T-helper 1 cell treated with Interleukin-12 subunit alpha and Interleukin-12 subunit beta and Interleukin-4 antibody, amounts not matched to agents 30 μg/mL and 1 μg/mL, for 36 hours (primary cell): ENCODE measurements at regions not wholly inside any gene's neighbourhood (a gene's known extent, or its start where the extent isn't known, plus 50 kb on each side); places are given as distances from the start of the nearest gene placed in this dataset.
"Not testable (repeated sequence)": the region's sequence is repeated elsewhere in the genome, so short reads cannot be mapped to it uniquely, and the experiment has no call there.

ENCODE experiments used
- H3K27ac Mint-ChIP-seq: one replicate; pipeline ENCODE4 v1.8.0; 2021; ENCODE audit warnings: mild to moderate bottlenecking, mixed read lengths
- H3K27me3 Mint-ChIP-seq: one replicate; pipeline ENCODE4 v1.8.0; 2021; ENCODE audit warnings: low read depth, mixed read lengths
- H3K36me3 Mint-ChIP-seq: one replicate; pipeline ENCODE4 v1.8.0; 2021; ENCODE audit warnings: low read depth, mixed read lengths
- H3K4me1 Mint-ChIP-seq: one replicate; pipeline ENCODE4 v1.8.0; 2021; ENCODE audit warnings: low read depth, mixed read lengths
- H3K4me3 Mint-ChIP-seq: one replicate; pipeline ENCODE4 v1.8.0; 2021; ENCODE audit warnings: mild to moderate bottlenecking, moderate library complexity, mixed read lengths
- H3K9me3 Mint-ChIP-seq: one replicate; pipeline ENCODE4 v1.8.0; 2021; ENCODE audit warnings: mixed read lengths

DNA sequence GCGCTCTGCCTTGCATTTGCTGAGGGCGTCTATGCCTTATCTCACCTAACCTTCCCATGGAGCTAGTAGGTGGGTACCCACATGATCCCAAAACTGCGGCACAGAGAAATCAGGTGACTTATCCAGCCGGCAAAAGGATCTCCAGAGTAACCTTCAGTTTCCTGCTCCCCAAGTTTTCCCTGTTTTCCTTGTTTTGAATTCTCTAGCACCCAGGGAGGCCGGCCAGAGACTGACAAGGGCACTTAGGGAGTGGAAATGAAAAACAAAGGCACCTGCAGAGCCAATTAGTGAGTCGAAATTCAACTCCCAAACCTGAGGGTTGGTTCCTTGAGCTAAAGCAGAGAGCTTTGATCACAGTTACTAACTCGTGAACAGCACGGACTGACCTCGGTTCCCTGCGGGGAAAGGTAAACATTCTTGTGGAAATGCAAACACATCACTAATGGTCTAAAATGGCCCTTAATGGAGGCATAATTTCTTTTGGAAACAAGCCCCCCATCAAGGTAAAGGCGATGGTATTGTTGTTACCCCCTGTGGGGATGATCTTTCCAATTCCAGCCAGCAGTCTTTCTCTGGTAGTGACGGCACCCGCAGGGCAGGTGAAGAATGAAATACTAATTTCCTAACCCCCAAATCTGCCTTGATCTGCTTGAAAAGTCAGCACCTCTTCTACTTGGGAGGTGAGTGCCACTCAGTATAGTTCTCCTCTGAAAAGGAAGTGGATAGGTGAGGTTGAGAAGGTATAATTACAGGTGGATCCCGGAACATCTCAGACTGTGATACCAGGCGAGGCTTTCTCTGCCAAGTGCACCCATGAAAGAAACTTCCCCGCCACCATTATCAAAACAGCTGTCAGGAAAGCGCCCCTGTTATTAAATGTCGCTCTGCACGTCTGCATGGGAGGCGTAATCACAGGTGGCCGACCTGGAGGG is 365.6 kb upstream of the AUTS2 start:
- no peak overlapping the region for H3K27ac Mint-ChIP-seq
- H3K9me3 Mint-ChIP-seq = peaks cover 19% of the 10 kb centered on the region
- no peak overlapping the region for H3K4me3 Mint-ChIP-seq
- H3K27me3 Mint-ChIP-seq = no peaks in the 10 kb centered on the region
- no peaks in the 10 kb centered on the region for H3K4me1 Mint-ChIP-seq
- no peaks in the 10 kb centered on the region for H3K36me3 Mint-ChIP-seq

DNA sequence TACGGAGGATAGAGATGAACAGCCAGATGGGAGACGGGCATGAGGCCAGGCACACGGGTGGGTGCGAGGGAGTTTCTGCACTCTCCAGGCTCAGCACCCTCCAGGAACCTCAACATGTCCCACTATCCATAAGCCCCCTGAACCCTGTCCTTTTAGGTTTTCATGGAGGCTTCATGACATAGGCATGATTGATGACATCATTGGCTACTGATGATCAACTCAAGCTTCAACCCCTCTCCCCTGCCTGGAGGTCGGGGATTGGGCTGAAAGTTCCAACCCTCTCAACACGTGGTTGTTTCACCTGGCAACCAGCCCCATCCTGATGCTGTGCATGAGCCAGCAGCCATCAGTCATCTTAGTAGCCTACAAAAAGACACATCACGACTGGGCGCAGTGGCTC is 360.7 kb upstream of the AUTS2 start:
- H3K9me3 Mint-ChIP-seq = peaks cover 18% of the 10 kb centered on the region
- no peaks in the 10 kb centered on the region for H3K27me3 Mint-ChIP-seq
- no peaks in the 10 kb centered on the region for H3K36me3 Mint-ChIP-seq
- H3K27ac Mint-ChIP-seq = no peak overlapping the region
- no peaks in the 10 kb centered on the region for H3K4me1 Mint-ChIP-seq
- no peak overlapping the region for H3K4me3 Mint-ChIP-seq

DNA sequence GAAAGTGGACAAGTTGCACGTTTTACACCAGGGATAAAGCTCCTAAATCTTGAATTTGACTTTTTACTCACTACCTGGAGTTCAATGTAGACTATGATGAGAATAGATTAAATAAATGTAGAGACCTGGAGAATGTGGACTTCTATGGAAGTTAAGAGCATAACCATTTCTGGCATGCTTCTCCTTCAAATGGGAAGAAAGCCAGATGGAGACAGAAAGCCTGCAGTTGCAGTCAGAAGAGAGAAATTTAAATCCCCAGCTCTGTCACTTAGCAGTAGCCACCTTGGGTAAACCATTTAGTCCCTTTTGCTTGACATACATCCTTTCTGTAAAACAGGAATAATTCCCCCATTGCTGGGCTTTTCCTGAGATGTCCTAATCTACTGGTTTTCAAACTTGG is 355.3 kb upstream of the AUTS2 start:
- Mint-ChIP-seq H3K27ac (no peak overlapping the region), H3K4me1 (no peaks in the 10 kb centered on the region), H3K4me3 (no peak overlapping the region)

DNA sequence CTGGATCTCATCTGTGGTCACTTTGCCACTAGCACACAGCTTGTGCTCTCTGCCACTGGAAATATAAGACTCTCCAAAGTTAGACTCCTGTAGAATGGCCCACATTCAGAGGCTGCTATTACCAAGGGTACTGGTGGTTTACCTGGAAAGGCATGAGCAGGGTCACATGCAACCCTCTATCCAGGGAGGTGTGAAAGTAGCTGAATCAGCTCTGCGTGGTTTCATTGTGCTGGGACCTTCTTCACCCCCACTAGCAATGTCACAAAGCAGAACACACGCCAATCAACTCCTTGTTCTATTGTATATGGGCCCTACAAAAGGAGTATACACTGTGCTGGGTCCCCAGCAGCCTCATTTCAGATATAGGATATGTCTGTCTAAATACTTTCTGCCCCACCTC is 353.6 kb upstream of the AUTS2 start:
- no peak overlapping the region for H3K27ac Mint-ChIP-seq
- H3K27me3 Mint-ChIP-seq = no peaks in the 10 kb centered on the region
- H3K36me3 Mint-ChIP-seq = no peaks in the 10 kb centered on the region
- H3K4me1 Mint-ChIP-seq = no peaks in the 10 kb centered on the region
- H3K4me3 Mint-ChIP-seq = no peak overlapping the region
- peaks cover 10% of the 10 kb centered on the region for H3K9me3 Mint-ChIP-seq

More for the DNA sequence above, 355.3 kb upstream of the AUTS2 start:
- H3K36me3 Mint-ChIP-seq = no peaks in the 10 kb centered on the region
- peaks cover 14% of the 10 kb centered on the region for H3K9me3 Mint-ChIP-seq
- H3K27me3 Mint-ChIP-seq = no peaks in the 10 kb centered on the region

DNA sequence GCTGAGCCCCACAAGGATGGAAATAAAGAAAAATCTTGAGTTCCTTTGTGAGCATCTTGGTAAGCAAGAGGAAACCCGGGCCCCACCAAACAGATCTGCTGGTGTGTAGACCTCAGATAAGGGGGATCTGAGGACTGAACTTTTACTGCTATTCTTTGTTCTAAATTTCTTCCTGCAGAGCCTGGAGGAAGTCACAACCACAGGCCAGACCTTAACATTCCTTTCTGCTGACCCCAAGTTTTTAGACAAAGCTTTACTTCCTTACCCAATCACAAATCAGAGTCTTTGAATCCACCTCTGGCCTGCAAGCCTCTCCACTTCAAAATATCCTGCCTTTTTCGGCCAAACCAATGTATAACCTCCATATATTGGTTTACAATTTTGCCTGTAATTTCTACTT is 352.6 kb upstream of the AUTS2 start:
- Mint-ChIP-seq H3K27me3 (no peaks in the 10 kb centered on the region), H3K27ac (no peak overlapping the region), H3K4me1 (no peaks in the 10 kb centered on the region), H3K36me3 (no peaks in the 10 kb centered on the region), H3K9me3 (peaks cover 15% of the 10 kb centered on the region), H3K4me3 (no peak overlapping the region)

DNA sequence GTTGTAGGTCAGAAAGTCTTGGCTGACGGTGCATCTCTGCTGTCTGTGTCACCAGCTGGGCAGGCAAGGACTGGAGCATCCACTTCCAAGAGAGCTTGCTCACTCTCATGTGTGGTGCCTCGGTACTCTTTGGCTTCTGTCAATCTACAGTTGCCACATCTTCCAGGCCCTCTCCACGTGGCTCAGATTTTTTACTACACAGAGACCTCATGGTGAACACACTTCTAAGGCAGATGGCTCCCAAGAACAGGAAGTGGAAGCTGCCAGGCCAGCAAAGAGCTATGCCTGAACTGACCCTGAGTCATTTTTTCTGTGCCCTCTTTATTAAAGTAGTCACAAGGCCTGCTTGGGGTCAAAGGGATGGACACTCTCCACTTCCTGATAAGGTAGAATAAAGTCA is 351.5 kb upstream of the AUTS2 start:
- Mint-ChIP-seq H3K4me1 (no peaks in the 10 kb centered on the region), H3K27me3 (no peaks in the 10 kb centered on the region), H3K4me3 (no peak overlapping the region), H3K36me3 (no peaks in the 10 kb centered on the region), H3K27ac (no peak overlapping the region), H3K9me3 (peaks cover 25% of the 10 kb centered on the region)

DNA sequence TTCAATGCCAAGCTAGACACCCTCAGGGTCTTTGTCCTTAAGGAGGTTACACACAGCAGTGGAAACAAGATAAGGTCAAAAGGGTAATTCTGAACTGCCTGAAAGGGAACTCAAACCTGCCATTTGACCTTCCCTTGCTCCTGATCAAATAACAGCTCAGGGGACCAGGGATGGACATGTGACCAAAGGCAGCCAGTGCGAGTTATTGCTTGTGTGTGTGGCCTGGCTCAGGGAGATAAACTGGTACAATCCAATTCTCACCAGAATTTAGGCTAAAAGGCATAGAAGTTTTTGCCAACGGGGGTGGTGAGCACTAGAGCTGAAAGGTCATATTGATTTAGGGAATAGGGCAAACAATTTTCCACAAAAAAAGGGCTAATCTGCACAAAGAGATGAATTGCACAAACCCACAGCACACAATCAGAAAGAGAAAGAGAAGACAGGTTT is 349.9 kb upstream of the AUTS2 start:
- H3K27ac Mint-ChIP-seq, H3K4me1 Mint-ChIP-seq, H3K4me3 Mint-ChIP-seq, H3K36me3 Mint-ChIP-seq, H3K27me3 Mint-ChIP-seq: not testable (repeated sequence)
- H3K9me3 Mint-ChIP-seq = peaks cover 29% of the 10 kb centered on the region

DNA sequence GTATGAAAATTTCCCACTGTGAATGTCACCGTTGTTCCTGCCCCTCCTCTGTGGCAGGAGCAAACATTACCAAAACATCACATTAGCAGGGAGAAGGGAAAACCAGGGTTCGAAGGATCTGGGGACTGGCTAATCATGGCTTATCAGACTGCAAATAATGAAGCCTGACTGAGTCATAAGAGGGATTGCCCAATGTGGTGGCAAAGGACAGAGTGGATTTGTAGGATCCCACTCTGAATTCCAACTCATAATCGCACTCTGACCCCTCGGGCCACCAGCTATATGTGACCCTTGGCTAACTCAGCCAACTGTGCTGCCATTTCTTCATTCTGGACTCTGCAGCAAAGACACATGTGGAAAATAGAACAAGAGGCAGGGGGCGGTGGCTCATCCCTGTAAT is 347.3 kb upstream of the AUTS2 start:
- H3K9me3 Mint-ChIP-seq = peaks cover 32% of the 10 kb centered on the region
- no peaks in the 10 kb centered on the region for H3K27me3 Mint-ChIP-seq
- no peaks in the 10 kb centered on the region for H3K4me1 Mint-ChIP-seq
- no peak overlapping the region for H3K27ac Mint-ChIP-seq
- no peaks in the 10 kb centered on the region for H3K36me3 Mint-ChIP-seq
- H3K4me3 Mint-ChIP-seq = no peak overlapping the region

DNA sequence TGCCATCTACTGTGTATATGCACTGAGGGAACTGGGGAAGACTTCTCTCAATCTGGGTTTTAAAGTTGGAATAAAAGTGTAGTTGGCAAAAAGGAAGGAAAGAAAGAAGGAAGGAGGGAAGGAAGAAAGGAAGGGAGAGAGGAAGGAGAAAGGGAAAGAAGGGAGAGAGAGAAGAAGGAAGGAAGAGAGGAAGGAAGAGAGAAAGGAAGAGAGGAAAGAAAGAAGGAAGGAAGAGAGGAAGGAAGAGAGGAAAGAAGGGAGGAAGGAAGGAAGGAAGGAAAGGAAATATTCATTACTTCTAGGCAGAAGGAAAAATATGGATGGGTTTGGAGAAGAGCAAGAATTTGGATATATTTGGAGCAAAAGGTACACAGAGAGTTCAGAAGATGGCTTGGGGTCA is 343.6 kb upstream of the AUTS2 start:
- Mint-ChIP-seq H3K27ac (no peak overlapping the region), H3K9me3 (peaks cover 40% of the 10 kb centered on the region), H3K4me1 (no peaks in the 10 kb centered on the region), H3K36me3 (no peaks in the 10 kb centered on the region), H3K4me3 (no peak overlapping the region), H3K27me3 (no peaks in the 10 kb centered on the region)

DNA sequence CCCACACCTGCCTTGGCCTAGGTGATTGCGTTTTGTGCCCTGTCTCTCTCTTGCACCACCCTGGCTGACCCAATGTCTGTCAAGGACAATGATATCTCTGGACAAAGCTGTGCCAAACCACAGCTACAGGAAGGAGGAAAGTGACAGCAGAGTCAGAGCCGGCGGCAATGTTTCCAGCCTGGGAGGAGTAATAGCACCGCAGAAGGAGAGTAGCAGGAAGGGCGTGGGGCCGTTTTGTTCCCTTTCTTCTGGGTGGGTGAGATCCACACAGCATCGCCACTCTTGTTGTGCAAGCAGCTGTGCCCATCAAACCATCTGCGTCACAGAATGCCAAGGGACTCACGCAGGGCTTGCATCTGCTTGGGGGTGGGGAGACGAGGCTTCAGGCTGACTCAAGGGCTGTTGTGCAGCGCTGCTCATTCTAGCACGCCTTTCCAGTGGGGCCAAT is 341.6 kb upstream of the AUTS2 start:
- Mint-ChIP-seq H3K4me3 (no peak overlapping the region), H3K9me3 (peaks cover 25% of the 10 kb centered on the region)

DNA sequence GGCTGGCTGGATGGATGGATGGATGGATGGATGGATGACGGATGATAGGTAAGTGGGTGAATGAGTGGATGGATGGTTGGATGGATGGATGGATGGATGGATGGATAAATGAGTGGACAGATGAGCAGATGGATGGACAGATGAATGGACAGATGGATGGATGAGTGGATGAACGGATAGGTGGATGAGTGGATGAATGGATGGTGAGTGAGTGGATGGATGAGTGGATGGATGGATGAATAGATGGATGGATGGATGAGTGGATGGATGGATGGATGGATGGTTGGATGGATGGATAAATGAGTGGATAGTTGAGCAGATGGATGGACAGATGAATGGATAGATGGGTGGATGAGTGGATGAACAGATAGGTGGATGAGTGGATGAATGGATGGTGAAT is 340.7 kb upstream of the AUTS2 start:
- Mint-ChIP-seq H3K9me3 (peaks cover 25% of the 10 kb centered on the region), H3K4me1 (no peaks in the 10 kb centered on the region), H3K36me3 (no peaks in the 10 kb centered on the region), H3K4me3 (no peak overlapping the region), H3K27ac (no peak overlapping the region), H3K27me3 (no peaks in the 10 kb centered on the region)

More for the DNA sequence above, 341.6 kb upstream of the AUTS2 start:
- Mint-ChIP-seq H3K36me3 (no peaks in the 10 kb centered on the region), H3K27ac (no peak overlapping the region), H3K4me1 (no peaks in the 10 kb centered on the region), H3K27me3 (no peaks in the 10 kb centered on the region)

DNA sequence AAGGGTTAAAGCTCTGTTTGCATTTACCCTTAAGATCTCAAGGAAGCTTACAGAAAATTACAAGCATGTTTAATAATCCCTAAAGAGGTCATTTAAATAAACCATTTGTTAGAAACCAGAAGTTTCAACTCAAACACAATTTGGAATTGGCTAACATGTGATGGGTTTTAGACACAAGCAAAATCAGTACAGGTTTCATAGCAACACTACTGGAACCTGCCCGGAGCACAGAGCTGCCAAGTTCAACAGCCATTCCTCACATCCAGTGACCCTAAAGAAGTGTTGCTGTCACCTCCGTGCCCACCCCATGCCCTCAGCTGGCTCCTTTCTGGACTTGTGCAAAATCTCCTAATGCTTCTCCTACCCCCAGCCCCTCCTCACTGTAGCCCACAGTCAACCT is 338.8 kb upstream of the AUTS2 start:
- Mint-ChIP-seq H3K36me3 (no peaks in the 10 kb centered on the region), H3K27me3 (no peaks in the 10 kb centered on the region), H3K4me3 (no peak overlapping the region), H3K9me3 (peaks cover 20% of the 10 kb centered on the region), H3K27ac (no peak overlapping the region), H3K4me1 (no peaks in the 10 kb centered on the region)

DNA sequence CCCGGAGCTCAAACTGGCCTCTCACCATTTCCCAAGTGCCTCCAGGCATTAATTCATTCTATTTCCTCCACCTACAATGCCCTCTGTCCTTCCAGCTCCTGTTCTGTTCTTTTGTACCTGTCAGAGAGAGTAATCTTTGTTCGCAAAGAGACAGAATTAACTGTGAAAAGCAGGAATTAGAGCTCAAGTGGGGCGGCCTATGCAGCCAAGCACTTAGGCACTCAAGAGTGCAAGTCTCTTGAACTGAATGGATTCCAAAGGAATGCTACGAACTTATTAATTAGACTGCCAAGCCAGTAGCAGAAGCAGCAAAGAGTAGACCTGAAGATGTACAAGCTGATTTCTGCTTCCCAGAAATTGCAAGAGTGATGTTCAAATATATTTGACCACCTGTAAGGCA is 338.3 kb upstream of the AUTS2 start:
- Mint-ChIP-seq H3K27me3 (no peaks in the 10 kb centered on the region), H3K27ac (no peak overlapping the region), H3K36me3 (no peaks in the 10 kb centered on the region), H3K4me3 (no peak overlapping the region), H3K4me1 (no peaks in the 10 kb centered on the region), H3K9me3 (peaks cover 17% of the 10 kb centered on the region)

DNA sequence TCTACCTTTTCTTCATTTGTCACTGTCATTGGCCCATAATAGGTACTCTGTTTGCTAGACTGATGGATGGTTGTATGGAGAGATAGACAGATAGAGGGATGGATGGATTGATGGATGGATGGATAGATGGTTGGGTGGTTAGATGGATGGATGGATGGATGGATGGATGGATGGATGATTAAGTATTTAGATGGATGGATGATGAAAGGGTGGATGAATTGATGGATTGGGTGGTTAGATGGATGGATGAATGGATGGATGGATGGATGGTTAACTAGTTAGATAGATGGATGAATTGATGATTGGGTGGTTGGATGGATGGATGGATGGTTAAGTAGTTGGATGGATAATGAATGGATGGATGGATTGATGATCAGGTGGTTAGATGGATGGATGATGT is 334.7 kb upstream of the AUTS2 start:
- Mint-ChIP-seq H3K27ac (no peak overlapping the region), H3K4me1 (no peaks in the 10 kb centered on the region), H3K4me3 (no peak overlapping the region), H3K27me3 (no peaks in the 10 kb centered on the region), H3K36me3 (no peaks in the 10 kb centered on the region), H3K9me3 (peaks cover 6% of the 10 kb centered on the region)

DNA sequence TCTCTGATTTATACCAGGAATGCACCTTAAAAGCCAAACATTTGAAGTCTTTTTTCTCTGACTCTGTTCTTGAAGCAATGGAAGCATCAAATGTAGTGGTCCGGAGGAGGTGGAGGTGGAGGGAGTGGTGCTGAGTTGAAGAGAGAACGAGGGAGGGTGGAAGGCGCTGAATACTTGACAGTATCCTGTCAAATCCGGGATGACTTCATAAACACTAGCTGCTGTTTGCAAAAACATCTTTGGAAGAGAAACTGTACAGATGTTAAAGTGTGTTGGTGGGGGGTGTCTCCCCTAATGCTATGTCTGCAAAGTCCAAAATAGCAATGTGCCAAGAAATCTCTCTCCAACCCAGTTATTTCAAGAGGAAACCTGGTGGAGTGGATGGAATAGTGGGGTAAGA is 328.5 kb upstream of the AUTS2 start:
- H3K4me3 Mint-ChIP-seq = no peak overlapping the region
- no peaks in the 10 kb centered on the region for H3K36me3 Mint-ChIP-seq
- H3K27me3 Mint-ChIP-seq = no peaks in the 10 kb centered on the region
- H3K9me3 Mint-ChIP-seq = peaks cover 16% of the 10 kb centered on the region
- no peaks in the 10 kb centered on the region for H3K4me1 Mint-ChIP-seq
- H3K27ac Mint-ChIP-seq = no peak overlapping the region
